ENCODE measurements at regions not wholly inside any gene's neighbourhood (a gene's known extent, or its start where the extent isn't known, plus 50 kb on each side); places are given as distances from the start of the nearest gene placed in this dataset.

GRCh38 chr9:28600226-28600625, 1026.9 kb upstream of the C9orf72 start:
- DNase-seq (ENCODE audit: low read depth) = no peak

- DNase-seq (ENCODE audit: low read depth) = no peak
Measured at GRCh38 chr9:28607843-28608242, 1034.6 kb upstream of the C9orf72 start.

- DNase-seq (ENCODE audit: low read depth) = no peak
Measured at GRCh38 chr9:28610339-28610738, 1037.1 kb upstream of the C9orf72 start.

GRCh38 chr9:28616310-28616709, 1043.0 kb upstream of the C9orf72 start:
- DNase-seq (ENCODE audit: low read depth) = no peak

- DNase-seq (ENCODE audit: low read depth) = no peak
Measured at GRCh38 chr9:28620011-28620410, 1046.7 kb upstream of the C9orf72 start.

GRCh38 chr9:28620661-28621060, 1047.4 kb upstream of the C9orf72 start:
- DNase-seq (ENCODE audit: low read depth) = no peak

- no peak for DNase-seq (ENCODE audit: low read depth)
Measured at GRCh38 chr9:28624771-28625170, 1051.5 kb upstream of the C9orf72 start.

GRCh38 chr9:28628031-28628430, 1054.8 kb upstream of the C9orf72 start:
- DNase-seq (ENCODE audit: low read depth) = no peak

- no peak for DNase-seq (ENCODE audit: low read depth)
Measured at GRCh38 chr9:28648723-28649122, 1075.4 kb upstream of the C9orf72 start.

GRCh38 chr9:28650327-28650726, 1077.0 kb upstream of the C9orf72 start:
- DNase-seq (ENCODE audit: low read depth) = no peak

GRCh38 chr9:28651050-28651722, 1077.9 kb upstream of the C9orf72 start:
- no peak for DNase-seq (ENCODE audit: low read depth)

GRCh38 chr9:28653216-28653615, 1079.9 kb upstream of the C9orf72 start:
- DNase-seq (ENCODE audit: low read depth) = no peak

- no peak for DNase-seq (ENCODE audit: low read depth)
Measured at GRCh38 chr9:28656727-28657126, 1083.4 kb upstream of the C9orf72 start.

GRCh38 chr9:28661853-28662252, 1088.6 kb upstream of the C9orf72 start:
- no peak for DNase-seq (ENCODE audit: low read depth)

- no peak for DNase-seq (ENCODE audit: low read depth)
Measured at GRCh38 chr9:28662675-28663074, 1089.4 kb upstream of the C9orf72 start.

- no peak for DNase-seq (ENCODE audit: low read depth)
Measured at GRCh38 chr9:28668158-28668557, 1094.9 kb upstream of the C9orf72 start.

- DNase-seq (ENCODE audit: low read depth) = no peak
Measured at GRCh38 chr9:28671000-28671399, 1097.7 kb upstream of the C9orf72 start.

GRCh38 chr9:28678097-28678496, 1104.8 kb upstream of the C9orf72 start:
- DNase-seq (ENCODE audit: low read depth) = no peak

- DNase-seq (ENCODE audit: low read depth) = no peak
Measured at GRCh38 chr9:28688172-28688571, 1114.9 kb upstream of the C9orf72 start.

GRCh38 chr9:28692012-28692411, 1118.7 kb upstream of the C9orf72 start:
- no peak for DNase-seq (ENCODE audit: low read depth)

- DNase-seq (ENCODE audit: low read depth) = no peak
Measured at GRCh38 chr9:28696960-28697359, 1123.7 kb upstream of the C9orf72 start.

- DNase-seq (ENCODE audit: low read depth) = no peak
Measured at GRCh38 chr9:28699632-28700031, 1126.4 kb upstream of the C9orf72 start.

GRCh38 chr9:28707616-28708015, 1134.3 kb upstream of the C9orf72 start:
- DNase-seq (ENCODE audit: low read depth) = no peak

- DNase-seq (ENCODE audit: low read depth) = no peak
Measured at GRCh38 chr9:28714188-28714587, 1140.9 kb upstream of the C9orf72 start.
